K562 (cell line): ENCODE measurements at regions not wholly inside any gene's neighbourhood (a gene's known extent, or its start where the extent isn't known, plus 50 kb on each side); places are given as distances from the start of the nearest gene placed in this dataset.

Experiments
- ATAC-seq: fragments of 200-7000 bp; cut with Tn5 transposase; 3 replicates; pipeline ENCODE4 v1.9.1; 2020; ENCODE audit warnings: moderate library complexity
- BruUV-seq: library from RNA; stranded (reverse); fragments of 400-500 nt; replicated peaks from 2 replicates; lab custom pipeline; 2021; lab: Mats Ljungman, UMichigan
- CTCF ChIA-PET: fragments of 300-600 bp; formaldehyde crosslinking; extraction: SDS; loops from one replicate; lab custom pipeline; 2021; ENCODE audit warnings: low intra/inter-chr PET ratio; lab: Yijun Ruan, JAX
- POLR2A ChIA-PET: fragments of 300-600, 350-650 bp; sonication (Branson Sonifier 250); formaldehyde crosslinking; extraction: SDS; loops from one replicate; lab custom pipeline; 2021; ENCODE audit warnings: antibody characterized with exemption, inconsistent platforms; lab: Yijun Ruan, JAX
- DNase-seq, 4 experiments: peaks; one replicate each; pipeline versions ENCODE4 v3.0.0 to v3.0.0-alpha.2; 2011 to 2018; ENCODE audit warnings: low spot score in 3 of 4, mixed read lengths in 3 of 4; ENCODE audit errors: extremely low read depth in 1 of 4
- FAIRE-seq: peaks from 2 replicates; lab custom pipeline; 2011; peaks lifted over from hg19 to GRCh38; lab: Jason Lieb, UNC
- H2AFZ ChIP-seq: 2 replicates; pipeline ENCODE4 v1.6.0; 2011; ENCODE audit warnings: low read depth, low read length, control low read depth, inconsistent platforms
- H3K27ac ChIP-seq: fragments of 200-600 bp; 3 replicates; pipeline ENCODE4 v1.8.0; 2011; ENCODE audit warnings: low read depth, mild to moderate bottlenecking, control low read depth, inconsistent platforms, low read length, moderate library complexity, mixed read lengths; ENCODE audit errors: extremely low read depth
- H3K27me3 ChIP-seq, 2 experiments: fragments of 300-600 bp in 1 of 2; 2 replicates in 1 of 2; 3 replicates in 1 of 2; pipeline versions ENCODE4 v1.6.0 to v1.8.0; 2011; ENCODE audit warnings: inconsistent platforms in 2 of 2, low read length in 2 of 2, mild to moderate bottlenecking in 1 of 2, mixed read lengths in 1 of 2, moderate library complexity in 1 of 2; ENCODE audit not compliant: control insufficient read depth in 2 of 2, insufficient read depth in 2 of 2
- H3K36me3 ChIP-seq: fragments of 300-600 bp; 3 replicates; pipeline ENCODE4 v1.8.0; 2011; ENCODE audit warnings: mild to moderate bottlenecking, low read length, inconsistent platforms; ENCODE audit not compliant: control insufficient read depth, insufficient read depth
- H3K4me1 ChIP-seq, 2 experiments: fragments of 200-600 bp in 1 of 2; replicated peaks in 1 of 2; 2 replicates in 1 of 2; 3 replicates in 1 of 2; pipeline versions ENCODE4 v1.5.1 to v1.8.0; 2011; ENCODE audit warnings: inconsistent platforms in 2 of 2, low read length in 2 of 2, mild to moderate bottlenecking in 1 of 2, mixed read lengths in 1 of 2, moderate library complexity in 1 of 2; ENCODE audit not compliant: control insufficient read depth in 2 of 2, insufficient read depth in 2 of 2
- H3K4me2 ChIP-seq: 2 replicates; pipeline ENCODE4 v1.6.1; 2011; ENCODE audit warnings: low read length, control low read depth, inconsistent platforms, mixed read lengths; ENCODE audit not compliant: insufficient read depth
- H3K4me3 ChIP-seq: fragments of 200-600 bp; sonication (generic), shearing (Covaris generic); 2 replicates; pipeline ENCODE4 v1.5.1; 2016; ENCODE audit warnings: control low read depth, inconsistent platforms
- H3K79me2 ChIP-seq: fragments of 200-600 bp; 3 replicates; pipeline ENCODE4 v1.8.0; 2011; ENCODE audit warnings: low read length, inconsistent platforms; ENCODE audit not compliant: control insufficient read depth, insufficient read depth
- H3K9ac ChIP-seq, 2 experiments: 2 replicates each; pipeline versions ENCODE4 v1.6.0 to v1.6.1; 2011; ENCODE audit warnings: low read depth in 2 of 2, low read length in 2 of 2, control low read depth in 1 of 2, inconsistent platforms in 1 of 2, mild to moderate bottlenecking in 1 of 2, mixed read lengths in 1 of 2; ENCODE audit not compliant: insufficient read depth in 1 of 2
- H3K9me1 ChIP-seq: one replicate; pipeline ENCODE4 v1.6.0; 2011; ENCODE audit warnings: inconsistent platforms, mild to moderate bottlenecking, low read length, moderate library complexity; ENCODE audit not compliant: control insufficient read depth, insufficient read depth
- H3K9me3 ChIP-seq: replicated peaks from 2 replicates; pipeline ENCODE4 v1.5.1; 2011; ENCODE audit warnings: low read depth, low read length, inconsistent platforms; ENCODE audit not compliant: control insufficient read depth, insufficient read depth
- H4K20me1 ChIP-seq: replicated peaks from 2 replicates; pipeline ENCODE4 v1.6.1; 2011; ENCODE audit warnings: low read length, inconsistent platforms, mixed read lengths; ENCODE audit not compliant: control insufficient read depth, insufficient read depth
- PRDM10 ChIP-seq: fragments of 450-650 bp; IDR thresholded peaks from 2 replicates; pipeline ENCODE4 v1.6.1; 2018; ENCODE audit not compliant: partially characterized antibody
- ZNF766 ChIP-seq: fragments of 200-800 bp; sonication (Bioruptor generic); conservative IDR thresholded peaks from 2 replicates; pipeline ENCODE4 v1.6.1; 2016; ENCODE audit warnings: missing genetic modification characterization, missing compliant biosample characterization
- WGBS: fragments of 100-300 bp; shearing (Covaris generic); methylation state at CpG from one replicate; pipeline ENCODE4 v1.1.6; 2016; ENCODE audit warnings: low coverage, mixed read lengths; ENCODE audit not compliant: insufficient coverage; ENCODE audit errors: missing lambda C conversion rate; 5-methylcytosine and 5-hydroxymethylcytosine counted together
- in situ Hi-C: fragments of 300-500 bp; cut with MboI; formaldehyde crosslinking; loops from 4 replicates; pipeline ENCODE4 v1.15.0; 2018; ENCODE audit warnings: inconsistent platforms, mixed read lengths
- intact Hi-C: fragments of 100-400 bp; cut with micrococcal nuclease; formaldehyde crosslinking; loops from 2 replicates; pipeline ENCODE4 v1.14.2; 2022

DNA sequence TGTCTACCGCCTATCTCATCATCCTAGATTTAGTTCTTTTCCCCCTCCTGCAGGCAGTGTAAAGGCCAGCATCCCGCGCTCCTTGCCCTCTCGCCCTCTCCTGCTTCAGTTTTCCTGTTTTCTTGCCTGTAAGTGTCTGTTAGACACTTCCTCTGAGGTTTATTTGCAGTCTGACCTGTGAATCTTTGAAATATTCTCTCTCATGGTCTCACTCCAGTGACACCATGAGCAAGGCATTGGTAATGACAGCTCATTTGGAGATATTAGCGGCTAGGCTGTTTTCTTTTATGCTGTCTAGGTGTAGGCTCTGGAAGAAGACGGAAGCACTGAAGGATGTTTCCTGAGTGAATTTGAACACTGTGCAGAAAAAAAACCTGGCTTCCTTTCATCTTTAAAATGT lies 179.6 kb downstream of the KDR start:
- Histone ChIP-seq H3K4me2 (no peak overlapping the region), H2AFZ (no peak overlapping the region), H3K79me2 (no peaks in the 10 kb centered on the region), H3K9me3 (no peaks in the 10 kb centered on the region), H3K27ac (no peak overlapping the region), H4K20me1 (no peaks in the 10 kb centered on the region), H3K36me3 (no peaks in the 10 kb centered on the region), H3K27me3 (peaks cover 6 to 11% of the 10 kb centered on the region in 2 experiments; a peak in 4 of 5 replicates), H3K9ac (no peak overlapping the region), H3K9me1 (no peaks in the 10 kb centered on the region), H3K4me1 (no peaks in the 10 kb centered on the region; a peak in 1 of 5 replicates), H3K4me3 (no peak overlapping the region)
- no TSS peak for BruUV-seq
- peak; percentile 61 for ATAC-seq
- intact Hi-C loops = no loop called here
- ChIA-PET POLR2A (no interaction called here), CTCF (no interaction called here)
- in situ Hi-C loops = no loop called here
- TF ChIP-seq ZNF766 (CRISPR knock-in tag) (0 out of 2 replicates have a peak, but pooled peaks have one; percentile 41), PRDM10 (no peak)
- DNase-seq = no peak
- no peak for FAIRE-seq
- WGBS = 2% methylated on average over 6 of the region's 6 CpGs
